GM19035 (cell line): ENCODE measurements at regions not wholly inside any gene's neighbourhood (a gene's known extent, or its start where the extent isn't known, plus 50 kb on each side); places are given as distances from the start of the nearest gene placed in this dataset.

Experiments
- ATAC-seq: cut with Tn5 transposase; IDR thresholded peaks from one replicate; pipeline ENCODE4 v1.9.1; 2021; ENCODE audit not compliant: unreplicated experiment

- no peak for ATAC-seq
Measured at GRCh38 chr9:81741103-81741502, 51.8 kb upstream of the TLE1 start.

GRCh38 chr9:81748091-81748490, 58.7 kb upstream of the TLE1 start:
- ATAC-seq = no peak

- no peak for ATAC-seq
Measured at GRCh38 chr9:81753436-81753835, 64.1 kb upstream of the TLE1 start.

GRCh38 chr9:81754245-81754644, 64.9 kb upstream of the TLE1 start:
- ATAC-seq = no peak

GRCh38 chr9:81755721-81756120, 66.4 kb upstream of the TLE1 start:
- ATAC-seq = no peak

GRCh38 chr9:81756561-81756960, 67.2 kb upstream of the TLE1 start:
- no peak for ATAC-seq

GRCh38 chr9:81758123-81758797, 68.9 kb upstream of the TLE1 start:
- no peak for ATAC-seq

- no peak for ATAC-seq
Measured at GRCh38 chr9:81759680-81760215, 70.4 kb upstream of the TLE1 start.

GRCh38 chr9:81767921-81768320, 78.6 kb upstream of the TLE1 start:
- no peak for ATAC-seq

- no peak for ATAC-seq
Measured at GRCh38 chr9:81771571-81771970, 82.2 kb upstream of the TLE1 start.

- no peak for ATAC-seq
Measured at GRCh38 chr9:81772144-81772543, 82.8 kb upstream of the TLE1 start.

- ATAC-seq = no peak
Measured at GRCh38 chr9:81776390-81776789, 87.0 kb upstream of the TLE1 start.

GRCh38 chr9:81776834-81777233, 87.5 kb upstream of the TLE1 start:
- ATAC-seq = no peak

GRCh38 chr9:81777482-81777881, 88.1 kb upstream of the TLE1 start:
- no peak for ATAC-seq

GRCh38 chr9:81782313-81782995, 93.1 kb upstream of the TLE1 start:
- no peak for ATAC-seq

- ATAC-seq = no peak
Measured at GRCh38 chr9:81787747-81788632, 98.6 kb upstream of the TLE1 start.

- ATAC-seq = no peak
Measured at GRCh38 chr9:81789721-81790120, 100.4 kb upstream of the TLE1 start.

GRCh38 chr9:81790166-81790565, 100.8 kb upstream of the TLE1 start:
- ATAC-seq = no peak

GRCh38 chr9:81791076-81791475, 101.7 kb upstream of the TLE1 start:
- no peak for ATAC-seq

GRCh38 chr9:81798606-81799005, 109.3 kb upstream of the TLE1 start:
- ATAC-seq = no peak

- no peak for ATAC-seq
Measured at GRCh38 chr9:81801190-81801589, 111.8 kb upstream of the TLE1 start.

GRCh38 chr9:81804306-81804705, 115.0 kb upstream of the TLE1 start:
- ATAC-seq = no peak
